ENCODE measurements at regions not wholly inside any gene's neighbourhood (a gene's known extent, or its start where the extent isn't known, plus 50 kb on each side); places are given as distances from the start of the nearest gene placed in this dataset.

DNA sequence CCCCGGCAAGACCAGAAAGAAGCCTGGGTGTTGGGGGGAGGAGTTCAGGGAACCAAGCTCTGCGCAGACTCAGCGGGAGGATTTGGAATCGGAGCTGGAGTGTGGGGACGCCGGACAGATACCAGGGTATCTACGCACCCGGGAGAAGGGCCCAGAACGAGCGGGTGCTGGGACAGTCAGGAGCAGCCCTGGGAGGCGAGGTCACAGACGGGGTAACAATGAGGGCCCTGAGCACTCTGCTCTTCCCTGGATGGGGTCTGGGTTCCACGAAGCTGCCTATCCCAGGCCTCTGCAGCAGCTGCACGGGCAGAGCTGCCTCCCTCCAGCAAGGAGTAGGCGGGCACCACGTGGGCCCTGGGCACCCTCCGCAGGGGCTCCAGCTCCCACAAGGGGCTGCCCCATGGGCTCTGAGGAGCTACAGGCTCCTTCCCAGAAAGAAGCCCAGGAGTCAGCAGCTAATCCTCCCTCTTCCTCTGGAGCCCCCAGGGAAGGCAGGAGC is 197.2 kb downstream of the BRD1 start:
- no peak for ATAC-seq
- Histone ChIP-seq H3K4me3 (no peak overlapping the region), H3K4me1 (peaks cover 4 to 11% of the 10 kb centered on the region in 2 donors), H3K27me3 (peaks cover 0 to under 1% of the 10 kb centered on the region in 2 donors), H3K9me3 (no peaks in the 10 kb centered on the region), H3K27ac (no peak overlapping the region), H3K36me3 (no peaks in the 10 kb centered on the region)
- TF ChIP-seq, protein P1, sequence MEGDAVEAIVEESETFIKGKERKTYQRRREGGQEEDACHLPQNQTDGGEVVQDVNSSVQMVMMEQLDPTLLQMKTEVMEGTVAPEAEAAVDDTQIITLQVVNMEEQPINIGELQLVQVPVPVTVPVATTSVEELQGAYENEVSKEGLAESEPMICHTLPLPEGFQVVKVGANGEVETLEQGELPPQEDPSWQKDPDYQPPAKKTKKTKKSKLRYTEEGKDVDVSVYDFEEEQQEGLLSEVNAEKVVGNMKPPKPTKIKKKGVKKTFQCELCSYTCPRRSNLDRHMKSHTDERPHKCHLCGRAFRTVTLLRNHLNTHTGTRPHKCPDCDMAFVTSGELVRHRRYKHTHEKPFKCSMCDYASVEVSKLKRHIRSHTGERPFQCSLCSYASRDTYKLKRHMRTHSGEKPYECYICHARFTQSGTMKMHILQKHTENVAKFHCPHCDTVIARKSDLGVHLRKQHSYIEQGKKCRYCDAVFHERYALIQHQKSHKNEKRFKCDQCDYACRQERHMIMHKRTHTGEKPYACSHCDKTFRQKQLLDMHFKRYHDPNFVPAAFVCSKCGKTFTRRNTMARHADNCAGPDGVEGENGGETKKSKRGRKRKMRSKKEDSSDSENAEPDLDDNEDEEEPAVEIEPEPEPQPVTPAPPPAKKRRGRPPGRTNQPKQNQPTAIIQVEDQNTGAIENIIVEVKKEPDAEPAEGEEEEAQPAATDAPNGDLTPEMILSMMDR (IDR thresholded peaks at IDR 0.05), result no peak
- intact Hi-C loops (cut with DNase I), result no loop called here
- peak in 1 of 4 donors; percentile 62 for DNase-seq

GRCh38 chr22:49629586-49630447 is 197.9 kb downstream of the BRD1 start:
- Histone ChIP-seq H3K27ac (no peak overlapping the region), H3K27me3 (no peaks in the 10 kb centered on the region), H3K36me3 (peaks cover 0 to under 1% of the 10 kb centered on the region in 2 donors), H3K4me3 (no peak overlapping the region), H3K4me1 (peaks cover 4 to 11% of the 10 kb centered on the region in 2 donors), H3K9me3 (no peaks in the 10 kb centered on the region)
- DNase-seq (peak in 1 of 4 donors; percentile 60), ATAC-seq (no peak)
- intact Hi-C loops (cut with DNase I), result no loop called here
- TF ChIP-seq, protein P1 (IDR thresholded peaks at IDR 0.05), result no peak

- intact Hi-C loops (cut with DNase I), result no loop called here
- Histone ChIP-seq H3K4me1 (peaks cover 4 to 11% of the 10 kb centered on the region in 2 donors), H3K27me3 (no peaks in the 10 kb centered on the region), H3K9me3 (no peaks in the 10 kb centered on the region), H3K36me3 (peaks cover 0 to 5% of the 10 kb centered on the region in 2 donors), H3K27ac (no peak overlapping the region), H3K4me3 (no peak overlapping the region)
- DNase-seq, result peak in 1 of 4 donors; percentile 50
- TF ChIP-seq, protein P1 (IDR thresholded peaks at IDR 0.05), result no peak
- ATAC-seq, result no peak
Measured at GRCh38 chr22:49629261-49629570, 198.5 kb downstream of the BRD1 start.

DNA sequence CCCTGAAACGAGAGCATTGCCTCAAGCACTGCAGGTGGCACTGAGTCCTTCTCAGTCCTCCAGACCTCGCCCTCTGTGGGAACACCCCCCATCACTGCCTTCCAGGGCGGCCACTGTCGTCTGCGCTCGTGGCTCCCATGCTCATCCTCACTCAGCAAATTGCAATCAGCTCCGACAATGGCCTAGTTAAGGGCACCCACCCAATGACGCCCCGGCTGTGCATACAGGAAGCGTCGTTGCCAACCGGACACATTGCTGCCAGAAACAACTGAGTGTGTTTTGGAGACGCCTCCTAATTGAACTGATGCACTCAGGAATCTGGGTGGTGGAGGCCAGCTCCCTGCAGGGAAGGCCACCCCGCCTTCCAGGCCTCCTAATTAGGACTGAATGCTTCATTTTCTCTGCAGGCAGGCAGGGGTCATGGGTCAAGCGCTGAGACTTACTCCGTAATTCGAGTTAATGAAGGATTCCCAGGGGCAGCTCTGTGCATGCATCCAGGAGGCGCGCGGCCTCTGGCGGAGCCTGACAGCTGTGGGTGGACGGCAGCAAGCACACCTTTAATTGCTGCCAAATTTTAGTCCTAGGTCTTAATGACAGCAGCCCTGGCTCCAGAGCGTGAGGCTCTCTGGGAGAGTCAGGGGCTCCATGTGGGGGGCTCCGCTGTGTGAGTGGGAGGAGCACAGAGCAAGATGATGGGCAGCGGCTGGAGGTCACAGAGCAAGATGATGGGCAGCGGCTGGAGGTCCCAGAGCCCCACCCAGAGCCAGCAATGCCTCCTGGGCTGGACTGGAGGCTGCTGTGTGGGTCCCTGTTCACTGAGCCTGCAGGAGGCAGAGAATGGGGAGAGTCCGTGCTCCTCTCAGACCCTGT is 199.0 kb downstream of the BRD1 start:
- Histone ChIP-seq H3K9me3 (no peaks in the 10 kb centered on the region), H3K4me3 (no peak overlapping the region), H3K27me3 (no peaks in the 10 kb centered on the region), H3K4me1 (peaks cover 4 to 11% of the 10 kb centered on the region in 2 donors), H3K36me3 (peaks cover 0 to 5% of the 10 kb centered on the region in 2 donors), H3K27ac (no peak overlapping the region)
- TF ChIP-seq, protein P1 (IDR thresholded peaks at IDR 0.05), result no peak
- intact Hi-C loops (cut with DNase I), result no loop called here
- peak in 1 of 4 donors; percentile 51 for DNase-seq
- no peak for ATAC-seq

Measured in left lung (tissue), 4 donors.